Fibroblast of the conjunctiva (primary cell): ENCODE measurements at regions not wholly inside any gene's neighbourhood (a gene's known extent, or its start where the extent isn't known, plus 50 kb on each side); places are given as distances from the start of the nearest gene placed in this dataset.
A peak's percentile ranks its signal among the peaks of the same experiment; 100 is the strongest.

Experiments
- DNase-seq: peaks from one replicate; pipeline ENCODE4 v3.0.0-alpha.2; 2010; ENCODE audit warnings: low read depth

GRCh38 chr20:10863337-10864060, 189.7 kb upstream of the JAG1 start:
- peak; percentile 77 for DNase-seq

- DNase-seq: no peak
Measured at GRCh38 chr20:10864076-10864672, 190.4 kb upstream of the JAG1 start.

GRCh38 chr20:10868299-10868698, 194.5 kb upstream of the JAG1 start:
- no peak for DNase-seq

GRCh38 chr20:10873026-10873425, 199.2 kb upstream of the JAG1 start:
- no peak for DNase-seq

- no peak for DNase-seq
Measured at GRCh38 chr20:10875653-10876052, 201.9 kb upstream of the JAG1 start.

GRCh38 chr20:10876558-10876957, 202.8 kb upstream of the JAG1 start:
- DNase-seq: no peak

GRCh38 chr20:10877342-10877741, 203.5 kb upstream of the JAG1 start:
- DNase-seq: no peak

- no peak for DNase-seq
Measured at GRCh38 chr20:10883166-10883565, 209.4 kb upstream of the JAG1 start.

- DNase-seq: no peak
Measured at GRCh38 chr20:10893321-10893720, 219.5 kb upstream of the JAG1 start.

- DNase-seq: no peak
Measured at GRCh38 chr20:10897336-10897735, 223.5 kb upstream of the JAG1 start.

GRCh38 chr20:10898552-10898951, 224.8 kb upstream of the JAG1 start:
- DNase-seq: no peak

- no peak for DNase-seq
Measured at GRCh38 chr20:10902174-10902573, 228.4 kb upstream of the JAG1 start.

GRCh38 chr20:10902576-10903282, 228.9 kb upstream of the JAG1 start:
- DNase-seq: no peak

- DNase-seq: no peak
Measured at GRCh38 chr20:10906834-10907233, 233.0 kb upstream of the JAG1 start.

- DNase-seq: no peak
Measured at GRCh38 chr20:10909803-10910202, 236.0 kb upstream of the JAG1 start.

- no peak for DNase-seq
Measured at GRCh38 chr20:10910535-10911178, 236.9 kb upstream of the JAG1 start.

- no peak for DNase-seq
Measured at GRCh38 chr20:10911298-10911697, 237.5 kb upstream of the JAG1 start.

- DNase-seq: no peak
Measured at GRCh38 chr20:10915815-10916214, 242.0 kb upstream of the JAG1 start.

GRCh38 chr20:10916312-10916711, 242.5 kb upstream of the JAG1 start:
- DNase-seq: no peak

- no peak for DNase-seq
Measured at GRCh38 chr20:10917826-10918225, 244.0 kb upstream of the JAG1 start.

GRCh38 chr20:10919396-10920140, 245.8 kb upstream of the JAG1 start:
- DNase-seq: peak; percentile 51

- no peak for DNase-seq
Measured at GRCh38 chr20:10920396-10920795, 246.6 kb upstream of the JAG1 start.
